ENCODE measurements at regions not wholly inside any gene's neighbourhood (a gene's known extent, or its start where the extent isn't known, plus 50 kb on each side); places are given as distances from the start of the nearest gene placed in this dataset.
"Not testable (repeated sequence)": the region's sequence is repeated elsewhere in the genome, so short reads cannot be mapped to it uniquely, and the experiment has no call there.

DNA sequence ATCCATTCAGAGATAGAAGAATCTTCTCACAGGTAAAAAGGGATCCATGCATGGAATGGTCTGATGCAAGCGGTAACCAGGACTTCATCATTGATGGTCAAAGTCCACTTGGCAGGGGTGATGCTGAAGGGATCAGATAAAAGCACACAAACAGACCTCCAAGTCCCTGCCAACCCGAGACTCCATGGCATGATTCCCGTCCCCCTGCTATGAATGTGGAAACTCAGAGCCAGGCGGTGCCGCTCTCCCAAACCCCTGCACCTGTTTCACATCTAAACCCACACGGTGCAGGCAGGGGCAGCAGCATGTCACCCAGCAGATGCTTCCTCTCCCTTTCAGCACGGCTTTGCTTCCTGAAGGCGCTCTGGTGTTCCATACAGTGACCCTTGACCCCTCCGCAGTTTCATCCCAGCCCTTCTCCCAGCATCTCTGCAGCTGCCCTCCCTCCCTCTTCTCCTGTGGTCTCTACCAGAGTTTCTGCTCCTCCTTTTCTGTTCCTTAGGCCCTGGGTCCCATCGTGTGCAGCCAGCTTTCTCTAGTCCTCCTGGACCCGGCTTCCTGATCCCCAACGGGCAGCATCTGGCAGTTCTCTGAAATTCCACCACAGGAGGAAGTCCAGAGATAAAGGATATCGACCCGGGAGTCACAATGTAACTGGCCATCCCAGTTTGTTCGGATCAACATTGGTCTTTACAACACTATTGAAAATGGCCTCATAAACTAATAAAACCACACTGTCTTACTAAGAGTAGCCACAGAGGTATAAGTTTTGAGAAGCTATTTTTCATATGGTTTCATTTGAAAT lies 235.0 kb downstream of the TTLL2 start:
- ATAC-seq: no peak
- TF ChIP-seq ZFP30 (CRISPR knock-in tag; IDR thresholded peaks at IDR 0.05): no peak
- no peak for TF ChIP-seq ZC3H10 (CRISPR knock-in tag; IDR thresholded peaks at IDR 0.05)
- TF ChIP-seq ZNF565 (CRISPR knock-in tag; conservative IDR thresholded peaks at IDR 0.05; ENCODE audit: low read depth): no peak
- TF ChIP-seq SNAI2 (CRISPR knock-in tag; IDR thresholded peaks at IDR 0.05): no peak
- no peak for TF ChIP-seq OSR1 (CRISPR knock-in tag; IDR thresholded peaks at IDR 0.05)
- no peak for TF ChIP-seq ESRRG (CRISPR knock-in tag; IDR thresholded peaks at IDR 0.05)
- no peak for TF ChIP-seq ZNF70 (CRISPR knock-in tag; IDR thresholded peaks at IDR 0.05)

DNA sequence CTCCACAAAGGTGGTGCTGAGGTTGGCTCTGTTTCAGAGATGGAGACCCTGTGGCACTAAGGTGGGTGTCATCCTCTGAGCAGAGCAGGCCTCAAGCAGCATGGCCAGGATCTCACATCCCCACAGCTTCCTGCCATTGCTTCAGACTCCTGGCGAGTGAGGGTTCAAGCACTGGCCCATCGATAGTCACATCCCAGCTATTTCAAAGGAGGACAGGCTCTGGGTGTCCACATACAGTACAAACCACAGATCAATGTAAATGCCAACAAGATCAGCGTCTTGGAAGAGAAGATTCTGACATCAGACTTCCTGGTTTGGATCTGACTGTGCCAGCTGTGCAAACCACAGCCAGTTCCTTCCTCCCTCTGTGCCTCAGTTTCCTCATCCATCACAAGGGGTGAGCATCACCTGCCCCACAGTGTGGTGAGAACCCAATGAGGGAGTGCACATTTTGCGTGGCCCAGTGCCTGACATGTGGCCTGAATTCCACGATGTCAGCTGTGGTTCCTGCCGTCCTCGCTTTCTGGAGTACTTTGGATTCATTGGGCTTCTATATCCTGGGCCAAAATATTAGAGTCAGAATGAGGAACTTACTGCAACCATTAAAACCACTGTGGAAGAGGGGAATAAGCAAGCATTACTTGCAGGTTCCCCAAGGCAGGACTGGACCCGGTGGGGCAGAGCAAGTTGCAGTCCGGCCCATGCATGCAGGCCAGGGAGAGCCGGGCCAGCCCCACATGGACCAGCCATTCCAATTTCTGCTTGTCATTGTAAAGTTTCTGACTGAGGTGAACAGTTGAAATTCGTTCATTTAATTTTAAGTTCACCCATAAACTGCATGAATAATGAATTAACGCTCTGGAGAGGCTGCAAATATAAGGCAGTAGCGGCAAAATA lies 236.0 kb downstream of the TTLL2 start:
- TF ChIP-seq ZC3H10 (CRISPR knock-in tag; IDR thresholded peaks at IDR 0.05): no peak
- no peak for ATAC-seq

DNA sequence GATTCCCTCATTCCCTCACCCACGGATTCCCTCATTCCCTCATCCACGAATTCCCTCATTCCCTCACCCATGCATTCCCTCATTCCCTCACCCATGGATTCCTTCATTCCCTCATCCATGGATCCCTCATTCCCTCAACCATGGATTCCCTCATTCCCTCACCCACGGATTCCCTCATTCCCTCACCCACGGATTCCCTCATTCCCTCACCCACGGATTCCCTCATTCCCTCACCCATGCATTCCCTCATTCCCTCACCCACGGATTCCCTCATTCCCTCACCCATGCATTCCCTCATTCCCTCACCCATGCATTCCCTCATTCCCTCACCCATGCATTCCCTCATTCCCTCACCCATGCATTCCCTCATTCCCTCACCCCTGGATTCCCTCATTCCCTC lies 238.0 kb downstream of the TTLL2 start:
- ATAC-seq: not testable (repeated sequence)

DNA sequence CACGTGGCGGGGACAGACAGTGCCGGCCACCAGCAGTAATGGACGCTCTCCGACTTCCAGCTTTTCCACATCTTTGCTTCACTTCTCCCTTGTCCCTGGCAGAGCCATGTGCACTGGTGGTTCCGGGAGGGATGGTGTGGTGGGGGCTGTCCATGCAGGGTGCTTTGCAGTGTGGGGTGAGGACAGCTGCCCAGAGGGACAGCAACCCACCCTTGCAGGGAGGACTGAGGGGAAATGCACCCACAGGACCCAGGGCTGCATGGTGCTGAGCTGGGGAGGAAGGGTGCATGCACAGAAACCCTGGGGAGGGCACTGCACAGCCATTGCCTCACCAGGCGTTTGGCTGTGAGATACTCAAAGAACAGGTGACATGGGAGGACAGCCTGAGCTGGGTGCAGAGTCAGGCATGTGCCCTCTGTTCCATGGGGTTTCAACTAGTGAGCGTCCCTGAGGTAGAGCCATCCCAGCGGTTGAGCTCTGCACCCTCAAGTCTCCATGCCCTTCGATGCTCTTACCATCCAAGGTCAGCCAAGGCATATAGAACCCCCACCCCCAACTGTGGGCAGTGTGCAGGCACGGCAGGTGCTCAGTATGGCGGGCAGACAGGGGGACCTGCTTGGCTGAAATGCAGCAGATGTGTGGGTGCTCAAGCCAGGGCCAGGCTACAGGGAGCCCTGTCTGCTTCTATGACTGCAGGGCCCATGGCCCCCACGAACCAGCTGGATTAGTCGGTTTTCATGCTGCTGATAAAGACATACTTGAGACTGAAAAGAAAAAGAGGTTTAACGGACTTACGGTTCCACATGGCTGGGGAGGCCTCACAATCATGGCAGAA lies 239.7 kb downstream of the TTLL2 start:
- no peak for TF ChIP-seq SNAI2 (CRISPR knock-in tag; IDR thresholded peaks at IDR 0.05)
- no peak for TF ChIP-seq CSDC2 (CRISPR knock-in tag; IDR thresholded peaks at IDR 0.05)
- no peak for TF ChIP-seq ESRRG (CRISPR knock-in tag; IDR thresholded peaks at IDR 0.05)
- no peak for TF ChIP-seq ZNF8 (CRISPR knock-in tag; IDR thresholded peaks at IDR 0.05)
- TF ChIP-seq GLIS3 (CRISPR knock-in tag; IDR thresholded peaks at IDR 0.05): no peak
- TF ChIP-seq ZFP3 (CRISPR knock-in tag; IDR thresholded peaks at IDR 0.05): no peak
- TF ChIP-seq TCF4 (CRISPR knock-in tag; IDR thresholded peaks at IDR 0.05; ENCODE audit: borderline replicate concordance): no peak
- TF ChIP-seq, protein P1, sequence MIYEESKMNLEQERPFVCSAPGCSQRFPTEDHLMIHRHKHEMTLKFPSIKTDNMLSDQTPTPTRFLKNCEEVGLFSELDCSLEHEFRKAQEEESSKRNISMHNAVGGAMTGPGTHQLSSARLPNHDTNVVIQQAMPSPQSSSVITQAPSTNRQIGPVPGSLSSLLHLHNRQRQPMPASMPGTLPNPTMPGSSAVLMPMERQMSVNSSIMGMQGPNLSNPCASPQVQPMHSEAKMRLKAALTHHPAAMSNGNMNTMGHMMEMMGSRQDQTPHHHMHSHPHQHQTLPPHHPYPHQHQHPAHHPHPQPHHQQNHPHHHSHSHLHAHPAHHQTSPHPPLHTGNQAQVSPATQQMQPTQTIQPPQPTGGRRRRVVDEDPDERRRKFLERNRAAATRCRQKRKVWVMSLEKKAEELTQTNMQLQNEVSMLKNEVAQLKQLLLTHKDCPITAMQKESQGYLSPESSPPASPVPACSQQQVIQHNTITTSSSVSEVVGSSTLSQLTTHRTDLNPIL (CRISPR knock-in tag; IDR thresholded peaks at IDR 0.05; ENCODE audit: low read depth): no peak
- TF ChIP-seq, protein P2, sequence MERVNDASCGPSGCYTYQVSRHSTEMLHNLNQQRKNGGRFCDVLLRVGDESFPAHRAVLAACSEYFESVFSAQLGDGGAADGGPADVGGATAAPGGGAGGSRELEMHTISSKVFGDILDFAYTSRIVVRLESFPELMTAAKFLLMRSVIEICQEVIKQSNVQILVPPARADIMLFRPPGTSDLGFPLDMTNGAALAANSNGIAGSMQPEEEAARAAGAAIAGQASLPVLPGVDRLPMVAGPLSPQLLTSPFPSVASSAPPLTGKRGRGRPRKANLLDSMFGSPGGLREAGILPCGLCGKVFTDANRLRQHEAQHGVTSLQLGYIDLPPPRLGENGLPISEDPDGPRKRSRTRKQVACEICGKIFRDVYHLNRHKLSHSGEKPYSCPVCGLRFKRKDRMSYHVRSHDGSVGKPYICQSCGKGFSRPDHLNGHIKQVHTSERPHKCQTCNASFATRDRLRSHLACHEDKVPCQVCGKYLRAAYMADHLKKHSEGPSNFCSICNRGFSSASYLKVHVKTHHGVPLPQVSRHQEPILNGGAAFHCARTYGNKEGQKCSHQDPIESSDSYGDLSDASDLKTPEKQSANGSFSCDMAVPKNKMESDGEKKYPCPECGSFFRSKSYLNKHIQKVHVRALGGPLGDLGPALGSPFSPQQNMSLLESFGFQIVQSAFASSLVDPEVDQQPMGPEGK (CRISPR knock-in tag; IDR thresholded peaks at IDR 0.05; ENCODE audit: borderline replicate concordance): no peak
- TF ChIP-seq, protein P3, sequence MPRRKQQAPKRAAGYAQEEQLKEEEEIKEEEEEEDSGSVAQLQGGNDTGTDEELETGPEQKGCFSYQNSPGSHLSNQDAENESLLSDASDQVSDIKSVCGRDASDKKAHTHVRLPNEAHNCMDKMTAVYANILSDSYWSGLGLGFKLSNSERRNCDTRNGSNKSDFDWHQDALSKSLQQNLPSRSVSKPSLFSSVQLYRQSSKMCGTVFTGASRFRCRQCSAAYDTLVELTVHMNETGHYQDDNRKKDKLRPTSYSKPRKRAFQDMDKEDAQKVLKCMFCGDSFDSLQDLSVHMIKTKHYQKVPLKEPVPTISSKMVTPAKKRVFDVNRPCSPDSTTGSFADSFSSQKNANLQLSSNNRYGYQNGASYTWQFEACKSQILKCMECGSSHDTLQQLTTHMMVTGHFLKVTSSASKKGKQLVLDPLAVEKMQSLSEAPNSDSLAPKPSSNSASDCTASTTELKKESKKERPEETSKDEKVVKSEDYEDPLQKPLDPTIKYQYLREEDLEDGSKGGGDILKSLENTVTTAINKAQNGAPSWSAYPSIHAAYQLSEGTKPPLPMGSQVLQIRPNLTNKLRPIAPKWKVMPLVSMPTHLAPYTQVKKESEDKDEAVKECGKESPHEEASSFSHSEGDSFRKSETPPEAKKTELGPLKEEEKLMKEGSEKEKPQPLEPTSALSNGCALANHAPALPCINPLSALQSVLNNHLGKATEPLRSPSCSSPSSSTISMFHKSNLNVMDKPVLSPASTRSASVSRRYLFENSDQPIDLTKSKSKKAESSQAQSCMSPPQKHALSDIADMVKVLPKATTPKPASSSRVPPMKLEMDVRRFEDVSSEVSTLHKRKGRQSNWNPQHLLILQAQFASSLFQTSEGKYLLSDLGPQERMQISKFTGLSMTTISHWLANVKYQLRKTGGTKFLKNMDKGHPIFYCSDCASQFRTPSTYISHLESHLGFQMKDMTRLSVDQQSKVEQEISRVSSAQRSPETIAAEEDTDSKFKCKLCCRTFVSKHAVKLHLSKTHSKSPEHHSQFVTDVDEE (CRISPR knock-in tag; IDR thresholded peaks at IDR 0.05): no peak
- no peak for TF ChIP-seq ZC3H10 (CRISPR knock-in tag; IDR thresholded peaks at IDR 0.05)
- TF ChIP-seq RARB (CRISPR knock-in tag; IDR thresholded peaks at IDR 0.05): no peak
- TF ChIP-seq, protein P4, sequence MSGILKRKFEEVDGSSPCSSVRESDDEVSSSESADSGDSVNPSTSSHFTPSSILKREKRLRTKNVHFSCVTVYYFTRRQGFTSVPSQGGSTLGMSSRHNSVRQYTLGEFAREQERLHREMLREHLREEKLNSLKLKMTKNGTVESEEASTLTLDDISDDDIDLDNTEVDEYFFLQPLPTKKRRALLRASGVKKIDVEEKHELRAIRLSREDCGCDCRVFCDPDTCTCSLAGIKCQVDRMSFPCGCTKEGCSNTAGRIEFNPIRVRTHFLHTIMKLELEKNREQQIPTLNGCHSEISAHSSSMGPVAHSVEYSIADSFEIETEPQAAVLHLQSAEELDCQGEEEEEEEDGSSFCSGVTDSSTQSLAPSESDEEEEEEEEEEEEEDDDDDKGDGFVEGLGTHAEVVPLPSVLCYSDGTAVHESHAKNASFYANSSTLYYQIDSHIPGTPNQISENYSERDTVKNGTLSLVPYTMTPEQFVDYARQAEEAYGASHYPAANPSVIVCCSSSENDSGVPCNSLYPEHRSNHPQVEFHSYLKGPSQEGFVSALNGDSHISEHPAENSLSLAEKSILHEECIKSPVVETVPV (CRISPR knock-in tag; IDR thresholded peaks at IDR 0.05): no peak
- no peak for ATAC-seq

Measured in SK-N-SH treated with all-trans-retinoic acid at 6 μM for 48 hours (cell line).